Activated CD4-positive, alpha-beta T cell treated with anti-CD3 and anti-CD28 coated beads, Interleukin-2, Interleukin-6, amounts not matched to agents 100 ng/mL and 50 ng/mL, durations not matched to agents 16 hours and 8 hours (primary cell): ENCODE measurements at regions not wholly inside any gene's neighbourhood (a gene's known extent, or its start where the extent isn't known, plus 50 kb on each side); places are given as distances from the start of the nearest gene placed in this dataset.
"Not testable (repeated sequence)": the region's sequence is repeated elsewhere in the genome, so short reads cannot be mapped to it uniquely, and the experiment has no call there.

Source experiments
- DNase-seq: peaks from one replicate; pipeline ENCODE4 v3.0.0-alpha.2; 2020

- DNase-seq, result no peak
These were observed 123.7 kb upstream of the ATP2B2 start for GRCh38 chr3:10628891-10629670.

GRCh38 chr3:10629671-10630040 is 124.3 kb upstream of the ATP2B2 start:
- no peak for DNase-seq

- DNase-seq, result no peak
These were observed 125.8 kb upstream of the ATP2B2 start for GRCh38 chr3:10631224-10631623.

GRCh38 chr3:10632125-10632524 is 126.7 kb upstream of the ATP2B2 start:
- no peak for DNase-seq

- DNase-seq, result no peak
These were observed 127.4 kb upstream of the ATP2B2 start for GRCh38 chr3:10632741-10633140.

GRCh38 chr3:10635446-10636076 is 130.2 kb upstream of the ATP2B2 start:
- no peak for DNase-seq

GRCh38 chr3:10637342-10637741 is 132.0 kb upstream of the ATP2B2 start:
- DNase-seq, result no peak

GRCh38 chr3:10638466-10638865 is 133.1 kb upstream of the ATP2B2 start:
- DNase-seq, result no peak

GRCh38 chr3:10641760-10642159 is 136.4 kb upstream of the ATP2B2 start:
- no peak for DNase-seq

GRCh38 chr3:10644189-10644588 is 138.8 kb upstream of the ATP2B2 start:
- DNase-seq, result no peak

- DNase-seq, result no peak
These were observed 140.4 kb upstream of the ATP2B2 start for GRCh38 chr3:10645800-10646199.

- no peak for DNase-seq
These were observed 141.3 kb upstream of the ATP2B2 start for GRCh38 chr3:10646531-10647335.

GRCh38 chr3:10647376-10647775 is 142.0 kb upstream of the ATP2B2 start:
- no peak for DNase-seq

GRCh38 chr3:10648181-10648580 is 142.8 kb upstream of the ATP2B2 start:
- no peak for DNase-seq

- DNase-seq, result not testable (repeated sequence)
These were observed 144.1 kb upstream of the ATP2B2 start for GRCh38 chr3:10649463-10649862.

- no peak for DNase-seq
These were observed 146.1 kb upstream of the ATP2B2 start for GRCh38 chr3:10651506-10651905.

GRCh38 chr3:10653241-10653640 is 147.9 kb upstream of the ATP2B2 start:
- DNase-seq, result no peak

- DNase-seq, result no peak
These were observed 148.7 kb upstream of the ATP2B2 start for GRCh38 chr3:10653866-10654611.

- no peak for DNase-seq
These were observed 149.7 kb upstream of the ATP2B2 start for GRCh38 chr3:10655105-10655504.

GRCh38 chr3:10657339-10657738 is 152.0 kb upstream of the ATP2B2 start:
- not testable (repeated sequence) for DNase-seq

- no peak for DNase-seq
These were observed 150.4 kb upstream of the SLC6A11 start for GRCh38 chr3:10665592-10665991.

GRCh38 chr3:10666621-10667020 is 149.4 kb upstream of the SLC6A11 start:
- no peak for DNase-seq

GRCh38 chr3:10667269-10667668 is 148.8 kb upstream of the SLC6A11 start:
- DNase-seq, result no peak
